ENCODE measurements at regions not wholly inside any gene's neighbourhood (a gene's known extent, or its start where the extent isn't known, plus 50 kb on each side); places are given as distances from the start of the nearest gene placed in this dataset.

GRCh38 chr10:21278491-21279216 lies 246.8 kb downstream of the SKIDA1 start:
- TF ChIP-seq CTCF (IDR thresholded peaks at IDR 0.05): peak; percentile 59 to 87 (median 78)
- no peak for TF ChIP-seq POLR2A (IDR thresholded peaks at IDR 0.05)
- TF ChIP-seq POLR2AphosphoS5 (IDR thresholded peaks at IDR 0.05): no peak
- 47 to 50% methylated on average over 5 to 8 of the region's 8 CpGs for WGBS, 2 donors
- peak; percentile 93 to 95 for ATAC-seq (ENCODE audit: low FRiP score in 2 of 2)
- Histone ChIP-seq H3K4me1 (peaks cover 0 to 4% (median 0%) of the 10 kb centered on the region in 4 donors), H3K4me3 (no peak overlapping the region), H3K27ac (no peak overlapping the region), H3K36me3 (no peaks in the 10 kb centered on the region), H3K27me3 (no peaks in the 10 kb centered on the region), H3K9me3 (no peaks in the 10 kb centered on the region)
- DNase-seq: peak in 1 of 2 donors; percentile 95

GRCh38 chr10:21273400-21273968 lies 252.0 kb downstream of the SKIDA1 start:
- H3K4me3 ChIP-seq: no peak overlapping the region
- DNase-seq (no peak), ATAC-seq (ENCODE audit: low FRiP score in 2 of 2) (peak in 1 of 2 donors; percentile 33)
- TF ChIP-seq POLR2A (IDR thresholded peaks at IDR 0.05) (no peak), CTCF (IDR thresholded peaks at IDR 0.05) (no peak), POLR2AphosphoS5 (IDR thresholded peaks at IDR 0.05) (no peak), EP300 (IDR thresholded peaks at IDR 0.05) (no peak)
- H3K36me3 ChIP-seq: no peaks in the 10 kb centered on the region
- 93 to 94% methylated on average over 3 of the region's 3 CpGs for WGBS, 2 donors
- H3K4me1 ChIP-seq: no peaks in the 10 kb centered on the region
- H3K9me3 ChIP-seq: no peaks in the 10 kb centered on the region
- H3K27me3 ChIP-seq: no peaks in the 10 kb centered on the region
- H3K27ac ChIP-seq: no peak overlapping the region

- Histone ChIP-seq H3K9me3 (no peaks in the 10 kb centered on the region), H3K4me1 (no peaks in the 10 kb centered on the region), H3K27ac (no peak overlapping the region), H3K4me3 (no peak overlapping the region), H3K27me3 (no peaks in the 10 kb centered on the region), H3K36me3 (no peaks in the 10 kb centered on the region)
- DNase-seq (no peak), ATAC-seq (ENCODE audit: low FRiP score in 2 of 2) (no peak)
- 76 to 84% methylated on average over 4 of the region's 4 CpGs for WGBS, 2 donors
- TF ChIP-seq POLR2A (IDR thresholded peaks at IDR 0.05): no peak
- no peak for TF ChIP-seq EP300 (IDR thresholded peaks at IDR 0.05)
- TF ChIP-seq CTCF (IDR thresholded peaks at IDR 0.05): no peak
- TF ChIP-seq POLR2AphosphoS5 (IDR thresholded peaks at IDR 0.05): no peak
These were observed 252.7 kb downstream of the SKIDA1 start for GRCh38 chr10:21272643-21273399.

- H3K9me3 ChIP-seq: no peaks in the 10 kb centered on the region
- 92 to 95% methylated on average over 3 of the region's 3 CpGs for WGBS, 2 donors
- no peaks in the 10 kb centered on the region for H3K36me3 ChIP-seq
- peaks cover 0 to 2% (median under 1%) of the 10 kb centered on the region in 4 donors for H3K4me1 ChIP-seq
- no peak overlapping the region for H3K4me3 ChIP-seq
- H3K27ac ChIP-seq: no peak overlapping the region
- TF ChIP-seq POLR2AphosphoS5 (IDR thresholded peaks at IDR 0.05): no peak
- TF ChIP-seq CTCF (IDR thresholded peaks at IDR 0.05): no peak
- no peak for TF ChIP-seq EP300 (IDR thresholded peaks at IDR 0.05)
- no peak for TF ChIP-seq POLR2A (IDR thresholded peaks at IDR 0.05)
- H3K27me3 ChIP-seq: no peaks in the 10 kb centered on the region
- DNase-seq (no peak), ATAC-seq (ENCODE audit: low FRiP score in 2 of 2) (no peak)
These were observed 254.5 kb downstream of the SKIDA1 start for GRCh38 chr10:21270976-21271375.
